Activated CD8-positive, alpha-beta memory T cell treated with anti-CD3 and anti-CD28 coated beads for 4 hours (primary cell): ENCODE measurements at regions not wholly inside any gene's neighbourhood (a gene's known extent, or its start where the extent isn't known, plus 50 kb on each side); places are given as distances from the start of the nearest gene placed in this dataset.
"Not testable (repeated sequence)": the region's sequence is repeated elsewhere in the genome, so short reads cannot be mapped to it uniquely, and the experiment has no call there.

ENCODE experiments used
- DNase-seq, 2 donors: peaks; one replicate each; pipeline ENCODE4 v3.0.0-alpha.2; 2020; ENCODE audit warnings: low read depth in 2 of 2

DNA sequence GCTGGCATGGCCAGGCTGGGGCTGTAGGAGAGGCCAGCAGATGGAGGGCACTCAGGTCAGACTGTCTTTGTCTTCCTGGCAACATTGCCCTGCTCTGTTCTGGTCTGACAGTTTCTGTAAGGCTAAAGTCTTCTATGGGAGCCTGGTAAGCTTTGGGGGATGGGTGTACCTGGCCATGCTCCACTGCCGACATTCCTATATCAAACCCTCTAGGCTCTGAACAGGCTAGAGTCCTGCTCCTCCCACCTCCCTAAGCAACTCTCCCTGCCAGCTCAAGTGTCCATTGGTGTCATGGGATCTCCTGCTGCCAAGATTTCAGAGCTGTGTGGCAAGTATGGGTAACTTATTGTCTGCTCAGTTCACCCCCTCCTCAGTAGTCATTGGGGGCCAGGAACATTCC is 163.5 kb upstream of the UGT8 start:
- DNase-seq: no peak

DNA sequence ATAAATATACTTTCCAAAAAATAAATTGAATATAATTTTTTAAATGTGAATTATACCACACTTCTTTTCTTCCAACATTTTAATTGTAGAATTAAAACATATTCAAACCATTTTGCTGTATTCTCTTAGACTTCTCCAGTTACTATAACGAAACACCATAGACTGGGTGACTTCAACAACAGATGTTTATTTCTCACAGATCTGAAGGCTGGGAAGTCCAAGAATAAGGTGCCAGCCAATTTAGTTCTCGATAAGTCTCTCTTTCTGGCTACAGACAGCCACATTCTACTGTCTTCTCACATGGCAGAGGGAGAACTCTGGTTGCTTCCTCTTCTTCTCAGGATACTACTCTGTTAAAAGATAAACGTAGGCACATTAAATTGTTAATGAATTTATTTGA is 155.8 kb upstream of the UGT8 start:
- no peak for DNase-seq

DNA sequence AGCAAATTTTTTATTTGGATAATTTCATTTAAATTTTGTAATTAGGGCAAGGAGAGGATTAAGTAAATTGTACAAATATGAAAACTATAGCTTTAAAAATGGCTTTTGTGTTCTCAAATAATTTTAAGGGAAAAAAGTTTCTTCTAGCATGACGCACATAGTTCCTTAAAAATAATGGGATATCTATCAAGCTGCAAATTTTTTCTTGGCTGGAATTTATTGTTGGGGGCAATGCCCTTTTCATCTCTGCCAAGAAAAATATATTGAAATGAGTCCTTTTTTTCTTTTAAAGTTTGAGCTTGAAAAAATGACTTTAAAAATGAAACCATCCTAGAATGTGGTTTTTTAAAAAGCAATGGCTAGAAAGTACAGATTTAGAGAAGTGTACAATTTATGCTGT is 154.4 kb upstream of the UGT8 start:
- no peak for DNase-seq

DNA sequence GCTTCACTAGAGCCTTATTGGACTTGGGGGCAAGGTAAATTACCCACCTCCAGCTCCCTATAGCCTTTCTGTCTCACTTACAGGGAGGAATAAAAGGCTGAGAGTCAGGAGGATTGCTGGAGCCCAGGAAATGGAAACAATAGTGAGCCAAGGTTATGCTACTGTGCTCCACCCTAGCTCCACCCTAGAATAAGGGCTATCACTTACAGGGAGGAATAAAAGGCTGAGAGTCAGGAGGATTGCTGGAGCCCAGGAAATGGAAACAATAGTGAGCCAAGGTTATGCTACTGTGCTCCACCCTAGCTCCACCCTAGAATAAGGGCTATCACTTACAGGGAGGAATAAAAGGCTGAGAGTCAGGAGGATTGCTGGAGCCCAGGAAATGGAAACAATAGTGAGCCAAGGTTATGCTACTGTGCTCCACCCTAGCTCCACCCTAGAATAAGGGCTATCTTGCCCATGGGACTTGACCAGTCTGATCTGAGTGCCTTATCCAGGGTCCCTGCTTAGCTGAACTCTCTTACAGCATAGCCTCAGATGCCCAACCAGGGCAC is 150.6 kb upstream of the UGT8 start:
- not testable (repeated sequence) for DNase-seq

- DNase-seq: no peak
Observed at GRCh38 chr4:114458728-114459127, 139.9 kb upstream of the UGT8 start.

- no peak for DNase-seq
Observed at GRCh38 chr4:114464726-114465272, 133.8 kb upstream of the UGT8 start.

- DNase-seq: no peak
Observed at GRCh38 chr4:114465766-114466165, 132.8 kb upstream of the UGT8 start.

GRCh38 chr4:114466299-114466698 is 132.3 kb upstream of the UGT8 start:
- DNase-seq: no peak

- DNase-seq: no peak
Observed at GRCh38 chr4:114472269-114473032, 126.2 kb upstream of the UGT8 start.

GRCh38 chr4:114474188-114474800 is 124.3 kb upstream of the UGT8 start:
- no peak for DNase-seq

GRCh38 chr4:114476310-114476709 is 122.3 kb upstream of the UGT8 start:
- DNase-seq: no peak

DNA sequence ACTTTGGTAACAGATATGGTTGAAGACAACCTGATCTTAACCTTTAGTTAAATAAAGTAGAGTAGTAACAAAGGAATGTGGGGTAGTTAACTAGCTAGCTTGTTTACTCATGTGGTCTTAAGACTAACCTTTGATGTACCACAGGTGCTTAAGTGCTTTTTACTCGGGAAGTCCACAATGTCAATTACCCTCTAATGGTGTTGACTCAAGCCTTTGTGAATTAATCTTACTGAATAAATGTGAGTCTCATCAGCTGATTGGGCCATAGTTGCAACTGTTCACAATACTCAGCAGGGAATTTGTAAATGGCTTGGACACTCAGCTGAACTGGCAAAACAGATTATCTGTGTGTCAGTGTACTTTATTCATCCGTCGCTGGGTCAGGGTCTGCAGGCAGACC is 119.0 kb upstream of the UGT8 start:
- DNase-seq: no peak

DNA sequence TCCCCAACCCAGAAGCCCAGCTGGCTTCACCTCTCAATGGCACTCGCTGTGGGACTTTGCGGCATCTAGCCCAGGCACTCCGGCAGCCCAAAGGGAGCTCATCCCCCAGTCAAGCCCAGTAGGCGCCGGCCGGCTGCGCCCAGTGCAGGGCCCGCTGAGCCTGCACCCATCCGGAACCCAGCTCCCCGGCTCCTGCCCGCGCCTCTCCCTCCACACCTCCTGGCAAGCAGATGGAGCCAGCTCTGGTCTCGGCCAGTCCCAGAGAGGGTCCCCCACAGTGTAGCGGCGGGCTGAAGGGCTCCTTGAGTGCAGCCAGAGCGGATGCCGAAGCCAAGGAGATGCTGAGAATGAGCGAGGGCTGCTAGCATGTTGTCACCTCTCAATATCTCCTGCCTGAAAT is 116.8 kb upstream of the UGT8 start:
- DNase-seq: no peak

GRCh38 chr4:114487101-114487500 is 111.5 kb upstream of the UGT8 start:
- no peak for DNase-seq

- DNase-seq: no peak
Observed at GRCh38 chr4:114488301-114488982, 110.2 kb upstream of the UGT8 start.

- no peak for DNase-seq
Observed at GRCh38 chr4:114494246-114494803, 104.3 kb upstream of the UGT8 start.

GRCh38 chr4:114495471-114495928 is 103.1 kb upstream of the UGT8 start:
- DNase-seq: no peak

- no peak for DNase-seq
Observed at GRCh38 chr4:114497116-114497515, 101.5 kb upstream of the UGT8 start.

- DNase-seq: no peak
Observed at GRCh38 chr4:114509340-114509739, 89.3 kb upstream of the UGT8 start.

DNA sequence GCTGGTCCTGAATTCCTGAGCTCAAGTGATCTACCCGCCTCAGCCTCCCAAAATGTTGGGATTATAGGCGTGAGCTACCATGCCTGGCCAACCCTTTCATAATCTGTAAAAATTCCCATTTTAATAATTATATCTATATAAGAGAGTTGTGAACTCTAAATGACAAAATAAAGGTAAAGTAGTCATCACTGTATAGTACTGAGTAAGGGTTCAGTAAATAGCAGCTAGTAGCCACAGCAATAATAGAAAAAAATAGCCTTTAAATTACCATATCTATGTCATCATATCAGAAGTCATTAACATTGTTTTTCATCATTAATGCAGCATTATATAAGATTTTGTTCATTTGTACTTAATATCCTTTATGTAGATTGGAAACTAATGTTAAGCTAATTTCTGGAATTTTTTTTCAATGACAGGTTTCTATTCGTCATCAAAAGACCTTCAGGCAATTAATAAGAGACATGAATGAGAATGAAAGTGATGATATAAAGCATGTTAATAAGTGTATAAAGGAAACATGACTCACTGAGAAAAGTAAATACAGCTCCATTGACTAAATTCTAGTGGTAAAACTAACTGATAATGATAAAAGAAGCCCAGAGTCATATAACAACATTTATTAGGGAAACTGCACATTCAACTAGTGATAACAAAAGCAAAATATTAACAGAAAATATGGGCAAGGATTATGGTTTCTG is 85.9 kb upstream of the UGT8 start:
- DNase-seq: no peak

DNA sequence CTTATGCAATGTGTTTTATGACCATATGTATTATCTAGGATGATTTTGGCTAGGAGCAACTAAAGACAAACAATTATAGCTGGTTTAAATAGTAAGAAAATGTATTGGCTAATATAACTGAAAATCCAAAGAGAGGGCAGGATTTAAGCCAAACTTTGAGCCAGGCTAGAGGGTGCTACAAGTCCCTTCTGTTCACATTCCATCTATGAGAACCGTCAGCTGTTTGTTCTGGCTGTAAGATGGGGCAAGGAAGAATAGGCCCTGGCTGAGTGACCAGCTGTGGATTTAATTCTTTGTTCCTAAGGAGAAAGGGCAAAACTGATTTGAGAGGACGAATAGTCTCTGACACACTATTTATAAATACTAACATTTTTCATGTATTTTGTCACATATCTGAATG is 79.2 kb upstream of the UGT8 start:
- no peak for DNase-seq
